Kidney (tissue), 13 donors: ENCODE measurements at regions not wholly inside any gene's neighbourhood (a gene's known extent, or its start where the extent isn't known, plus 50 kb on each side); places are given as distances from the start of the nearest gene placed in this dataset.

Source experiments
- DNase-seq, 5 donors: peaks; one replicate each; pipeline ENCODE4 v3.0.0-alpha.2; 2013 to 2020
- FAIRE-seq: peaks from 2 replicates; lab custom pipeline; 2012; peaks lifted over from hg19 to GRCh38; lab: Jason Lieb, UNC
- H3K27ac ChIP-seq, 2 donors: one replicate each; pipeline ENCODE4 v1.7.0; 2013; ENCODE audit warnings: low read depth in 2 of 2, low read length in 2 of 2, inconsistent platforms in 1 of 2
- H3K27me3 ChIP-seq: one replicate; pipeline ENCODE4 v1.7.1; 2013; ENCODE audit warnings: low read length, inconsistent platforms; ENCODE audit not compliant: control insufficient read depth, insufficient read depth
- H3K36me3 ChIP-seq, 3 donors: one replicate each; pipeline versions ENCODE4 v1.7.0 to v1.7.1; 2013; ENCODE audit warnings: low read length in 3 of 3, control low read depth in 1 of 3, inconsistent platforms in 1 of 3; ENCODE audit not compliant: insufficient read depth in 3 of 3, control insufficient read depth in 2 of 3
- H3K4me1 ChIP-seq, 3 donors: one replicate each; pipeline versions ENCODE4 v1.7.0 to v1.7.1; 2013; ENCODE audit warnings: low read length in 3 of 3, inconsistent platforms in 1 of 3, low read depth in 1 of 3; ENCODE audit not compliant: control insufficient read depth in 2 of 3, insufficient read depth in 2 of 3
- H3K4me3 ChIP-seq, 3 donors: one replicate each; pipeline versions ENCODE4 v1.7.0 to v1.8.1; 2013; ENCODE audit warnings: low read length in 3 of 3, control low read depth in 1 of 3, inconsistent platforms in 1 of 3
- H3K9ac ChIP-seq, 3 donors: one replicate each; pipeline versions ENCODE4 v1.7.0 to v1.7.1; 2013; ENCODE audit warnings: low read length in 3 of 3, control low read depth in 1 of 3, inconsistent platforms in 1 of 3
- H3K9me3 ChIP-seq, 3 donors: one replicate each; pipeline versions ENCODE4 v1.7.0 to v1.7.1; 2013; ENCODE audit warnings: low read length in 3 of 3, control low read depth in 1 of 3, inconsistent platforms in 1 of 3; ENCODE audit not compliant: control insufficient read depth in 2 of 3, insufficient read depth in 1 of 3
- CTCF ChIP-seq: IDR thresholded peaks from 3 replicates; pipeline ENCODE4 v1.5.1; 2012; ENCODE audit warnings: mild to moderate bottlenecking, moderate library complexity, borderline replicate concordance; ENCODE audit not compliant: insufficient read depth; ENCODE audit errors: extremely low read depth
- intact Hi-C: fragments of 100-400 bp; cut with DNase I; formaldehyde crosslinking; loops from one replicate; pipeline ENCODE4 v1.11.1; 2022
- donor health status: control.
- donor health status: control.
- donor health status: control.
- donor health status: control.
- donor health status: control.
- donor health status: DM: yes; HTN: yes; CAD: no.
- donor health status: Normal renal cell carcinoma (clear cell type).

GRCh38 chr12:118874698-118875548 lies 106.4 kb upstream of the SRRM4 start:
- Histone ChIP-seq H3K9me3 (no peaks in the 10 kb centered on the region), H3K27me3 (no peaks in the 10 kb centered on the region), H3K9ac (no peak overlapping the region), H3K4me1 (no peaks in the 10 kb centered on the region), H3K27ac (no peak overlapping the region), H3K36me3 (no peaks in the 10 kb centered on the region), H3K4me3 (no peak overlapping the region)
- intact Hi-C loops = no loop called here
- FAIRE-seq = no peak
- peak in 2 of 5 donors; percentile 4 to 8 for DNase-seq
- no peak for TF ChIP-seq CTCF

GRCh38 chr12:118880720-118881493 lies 100.4 kb upstream of the SRRM4 start:
- intact Hi-C loops = no loop called here
- H3K27ac ChIP-seq = no peak overlapping the region
- FAIRE-seq = no peak
- no peak for DNase-seq
- H3K36me3 ChIP-seq = no peaks in the 10 kb centered on the region
- no peak overlapping the region for H3K4me3 ChIP-seq
- H3K27me3 ChIP-seq = no peaks in the 10 kb centered on the region
- H3K9ac ChIP-seq = no peak overlapping the region
- no peaks in the 10 kb centered on the region for H3K4me1 ChIP-seq
- no peak for TF ChIP-seq CTCF
- no peaks in the 10 kb centered on the region for H3K9me3 ChIP-seq

GRCh38 chr12:118884226-118884625 lies 97.1 kb upstream of the SRRM4 start:
- Histone ChIP-seq H3K9ac (no peak overlapping the region), H3K9me3 (no peaks in the 10 kb centered on the region), H3K27ac (no peak overlapping the region), H3K4me3 (no peak overlapping the region), H3K4me1 (no peaks in the 10 kb centered on the region), H3K27me3 (no peaks in the 10 kb centered on the region), H3K36me3 (no peaks in the 10 kb centered on the region)
- no peak for TF ChIP-seq CTCF
- no peak for DNase-seq
- intact Hi-C loops = no loop called here
- no peak for FAIRE-seq
